ENCODE measurements at regions not wholly inside any gene's neighbourhood (a gene's known extent, or its start where the extent isn't known, plus 50 kb on each side); places are given as distances from the start of the nearest gene placed in this dataset.
"Not testable (repeated sequence)": the region's sequence is repeated elsewhere in the genome, so short reads cannot be mapped to it uniquely, and the experiment has no call there.

- WGBS (ENCODE audit: insufficient coverage) = no CpG with 5 or more reads among the region's 3 CpGs
- not testable (repeated sequence) for H3K27ac ChIP-seq (ENCODE audit: low read depth, low read length); H3K4me1 ChIP-seq (ENCODE audit: control insufficient read depth, insufficient read depth, low read length); DNase-seq (ENCODE audit: low read depth in 4 of 6, low spot score in 6 of 6); H3K9me3 ChIP-seq (ENCODE audit: control insufficient read depth, insufficient read depth, low read length); H3K36me3 ChIP-seq (ENCODE audit: control insufficient read depth, insufficient read depth, low read length); H3K27me3 ChIP-seq (ENCODE audit: control insufficient read depth, insufficient read depth, low read length); H3K4me3 ChIP-seq (ENCODE audit: low read depth, low read length)
Measured at GRCh38 chr16:19955896-19956295, 71.2 kb upstream of the GPRC5B start.

- 71% methylated on average over 1 of the region's 3 CpGs for WGBS (ENCODE audit: insufficient coverage)
- not testable (repeated sequence) for H3K4me3 ChIP-seq (ENCODE audit: low read depth, low read length)
Measured at GRCh38 chr16:19955084-19955483, 70.4 kb upstream of the GPRC5B start.

GRCh38 chr16:19948186-19949104 is 63.8 kb upstream of the GPRC5B start:
- Histone ChIP-seq H3K4me1 (ENCODE audit: control insufficient read depth, insufficient read depth, low read length) (no peaks in the 10 kb centered on the region), H3K9me3 (ENCODE audit: control insufficient read depth, insufficient read depth, low read length) (no peaks in the 10 kb centered on the region), H3K27me3 (ENCODE audit: control insufficient read depth, insufficient read depth, low read length) (peaks cover 2% of the 10 kb centered on the region), H3K36me3 (ENCODE audit: control insufficient read depth, insufficient read depth, low read length) (no peaks in the 10 kb centered on the region), H3K27ac (ENCODE audit: low read depth, low read length) (no peak overlapping the region), H3K4me3 (ENCODE audit: low read depth, low read length) (no peak overlapping the region)
- 31% methylated on average over 3 of the region's 8 CpGs for WGBS (ENCODE audit: insufficient coverage)
- DNase-seq (ENCODE audit: low read depth in 4 of 6, low spot score in 6 of 6) = no peak

More at GRCh38 chr16:19955084-19955483, 70.4 kb upstream of the GPRC5B start:
- not testable (repeated sequence) for H3K27me3 ChIP-seq (ENCODE audit: control insufficient read depth, insufficient read depth, low read length); H3K9me3 ChIP-seq (ENCODE audit: control insufficient read depth, insufficient read depth, low read length); H3K36me3 ChIP-seq (ENCODE audit: control insufficient read depth, insufficient read depth, low read length); H3K27ac ChIP-seq (ENCODE audit: low read depth, low read length); H3K4me1 ChIP-seq (ENCODE audit: control insufficient read depth, insufficient read depth, low read length); DNase-seq (ENCODE audit: low read depth in 4 of 6, low spot score in 6 of 6)

GRCh38 chr16:19945934-19946333 is 61.3 kb upstream of the GPRC5B start:
- DNase-seq (ENCODE audit: low read depth in 4 of 6, low spot score in 6 of 6) = no peak
- H3K36me3 ChIP-seq (ENCODE audit: control insufficient read depth, insufficient read depth, low read length) = no peaks in the 10 kb centered on the region
- no peaks in the 10 kb centered on the region for H3K9me3 ChIP-seq (ENCODE audit: control insufficient read depth, insufficient read depth, low read length)
- peaks cover 2% of the 10 kb centered on the region for H3K27me3 ChIP-seq (ENCODE audit: control insufficient read depth, insufficient read depth, low read length)
- no peak overlapping the region for H3K4me3 ChIP-seq (ENCODE audit: low read depth, low read length)
- no CpG with 5 or more reads among the region's 1 CpG for WGBS (ENCODE audit: insufficient coverage)
- no peaks in the 10 kb centered on the region for H3K4me1 ChIP-seq (ENCODE audit: control insufficient read depth, insufficient read depth, low read length)
- H3K27ac ChIP-seq (ENCODE audit: low read depth, low read length) = no peak overlapping the region

- 67% methylated on average over 1 of the region's 6 CpGs for WGBS (ENCODE audit: insufficient coverage)
- no peak for DNase-seq (ENCODE audit: low read depth in 4 of 6, low spot score in 6 of 6)
- no peaks in the 10 kb centered on the region for H3K9me3 ChIP-seq (ENCODE audit: control insufficient read depth, insufficient read depth, low read length)
- H3K4me3 ChIP-seq (ENCODE audit: low read depth, low read length) = no peak overlapping the region
- H3K27ac ChIP-seq (ENCODE audit: low read depth, low read length) = no peak overlapping the region
- no peaks in the 10 kb centered on the region for H3K27me3 ChIP-seq (ENCODE audit: control insufficient read depth, insufficient read depth, low read length)
- H3K36me3 ChIP-seq (ENCODE audit: control insufficient read depth, insufficient read depth, low read length) = no peaks in the 10 kb centered on the region
- peaks cover 7% of the 10 kb centered on the region for H3K4me1 ChIP-seq (ENCODE audit: control insufficient read depth, insufficient read depth, low read length)
Measured at GRCh38 chr16:19940195-19940594, 55.5 kb upstream of the GPRC5B start.

- H3K27me3 ChIP-seq (ENCODE audit: control insufficient read depth, insufficient read depth, low read length) = no peaks in the 10 kb centered on the region
- H3K9me3 ChIP-seq (ENCODE audit: control insufficient read depth, insufficient read depth, low read length) = no peaks in the 10 kb centered on the region
- H3K4me1 ChIP-seq (ENCODE audit: control insufficient read depth, insufficient read depth, low read length) = peaks cover 7% of the 10 kb centered on the region
- H3K27ac ChIP-seq (ENCODE audit: low read depth, low read length) = no peak overlapping the region
- 69% methylated on average over 2 of the region's 5 CpGs for WGBS (ENCODE audit: insufficient coverage)
- no peaks in the 10 kb centered on the region for H3K36me3 ChIP-seq (ENCODE audit: control insufficient read depth, insufficient read depth, low read length)
- peak in 1 of 6 donors; percentile 68 for DNase-seq (ENCODE audit: low read depth in 4 of 6, low spot score in 6 of 6)
- no peak overlapping the region for H3K4me3 ChIP-seq (ENCODE audit: low read depth, low read length)
Measured at GRCh38 chr16:19939553-19939952, 54.9 kb upstream of the GPRC5B start.

- no peak overlapping the region for H3K27ac ChIP-seq (ENCODE audit: low read depth, low read length)
- H3K4me3 ChIP-seq (ENCODE audit: low read depth, low read length) = no peak overlapping the region
- H3K27me3 ChIP-seq (ENCODE audit: control insufficient read depth, insufficient read depth, low read length) = no peaks in the 10 kb centered on the region
- H3K36me3 ChIP-seq (ENCODE audit: control insufficient read depth, insufficient read depth, low read length) = no peaks in the 10 kb centered on the region
- H3K4me1 ChIP-seq (ENCODE audit: control insufficient read depth, insufficient read depth, low read length) = peaks cover 7% of the 10 kb centered on the region
- no peak for DNase-seq (ENCODE audit: low read depth in 4 of 6, low spot score in 6 of 6)
- no CpG with 5 or more reads among the region's 3 CpGs for WGBS (ENCODE audit: insufficient coverage)
- H3K9me3 ChIP-seq (ENCODE audit: control insufficient read depth, insufficient read depth, low read length) = no peaks in the 10 kb centered on the region
Measured at GRCh38 chr16:19938536-19938935, 53.9 kb upstream of the GPRC5B start.

- Histone ChIP-seq H3K36me3 (ENCODE audit: control insufficient read depth, insufficient read depth, low read length) (no peaks in the 10 kb centered on the region), H3K4me3 (ENCODE audit: low read depth, low read length) (no peak overlapping the region), H3K27ac (ENCODE audit: low read depth, low read length) (no peak overlapping the region), H3K4me1 (ENCODE audit: control insufficient read depth, insufficient read depth, low read length) (peaks cover 7% of the 10 kb centered on the region), H3K27me3 (ENCODE audit: control insufficient read depth, insufficient read depth, low read length) (no peaks in the 10 kb centered on the region), H3K9me3 (ENCODE audit: control insufficient read depth, insufficient read depth, low read length) (no peaks in the 10 kb centered on the region)
- DNase-seq (ENCODE audit: low read depth in 4 of 6, low spot score in 6 of 6) = peak in 1 of 6 donors; percentile 23
- WGBS (ENCODE audit: insufficient coverage) = 100% methylated on average over 1 of the region's 3 CpGs
Measured at GRCh38 chr16:19936441-19936840, 51.8 kb upstream of the GPRC5B start.

- H3K27ac ChIP-seq (ENCODE audit: low read depth, low read length) = no peak overlapping the region
Measured at GRCh38 chr16:19935694-19936093, 51.0 kb upstream of the GPRC5B start.

More at GRCh38 chr16:19935694-19936093, 51.0 kb upstream of the GPRC5B start:
- peak; percentile 17 to 93 (median 54) for DNase-seq (ENCODE audit: low read depth in 4 of 6, low spot score in 6 of 6)
- H3K4me3 ChIP-seq (ENCODE audit: low read depth, low read length) = no peak overlapping the region
- peaks cover 7% of the 10 kb centered on the region for H3K4me1 ChIP-seq (ENCODE audit: control insufficient read depth, insufficient read depth, low read length)
- no peaks in the 10 kb centered on the region for H3K36me3 ChIP-seq (ENCODE audit: control insufficient read depth, insufficient read depth, low read length)
- 18% methylated on average over 2 of the region's 2 CpGs for WGBS (ENCODE audit: insufficient coverage)
- H3K27me3 ChIP-seq (ENCODE audit: control insufficient read depth, insufficient read depth, low read length) = no peaks in the 10 kb centered on the region
- H3K9me3 ChIP-seq (ENCODE audit: control insufficient read depth, insufficient read depth, low read length) = no peaks in the 10 kb centered on the region
